DOHH2 (cell line): ENCODE measurements at regions not wholly inside any gene's neighbourhood (a gene's known extent, or its start where the extent isn't known, plus 50 kb on each side); places are given as distances from the start of the nearest gene placed in this dataset.

Source experiments
- H3F3A ChIP-seq: fragments of 200-600 bp; sonication (generic), shearing (Covaris generic); 2 replicates; pipeline ENCODE4 v1.6.0; 2016; ENCODE audit warnings: antibody characterized with exemption, mild to moderate bottlenecking; ENCODE audit not compliant: control insufficient read depth, insufficient read depth
- H3K27ac ChIP-seq: fragments of 200-600 bp; sonication (generic); 2 replicates; pipeline ENCODE4 v1.5.1; 2014; ENCODE audit warnings: low read depth, mild to moderate bottlenecking, low read length, moderate library complexity
- H3K27me3 ChIP-seq: fragments of 200-600 bp; sonication (generic); 2 replicates; pipeline ENCODE4 v1.6.1; 2014; ENCODE audit warnings: mild to moderate bottlenecking, low read length, mixed read lengths; ENCODE audit not compliant: control insufficient read depth
- H3K36me3 ChIP-seq: fragments of 200-600 bp; sonication (generic); 2 replicates; pipeline ENCODE4 v1.6.1; 2014; ENCODE audit warnings: mild to moderate bottlenecking, low read length, moderate library complexity, mixed read lengths; ENCODE audit not compliant: control insufficient read depth
- H3K4me1 ChIP-seq: fragments of 200-600 bp; sonication (generic); 2 replicates; pipeline ENCODE4 v1.6.1; 2014; ENCODE audit warnings: mild to moderate bottlenecking, low read length, mixed read lengths; ENCODE audit not compliant: control insufficient read depth
- H3K4me2 ChIP-seq: fragments of 200-600 bp; sonication (generic); 2 replicates; pipeline ENCODE4 v1.6.0; 2014; ENCODE audit warnings: mild to moderate bottlenecking, low read length, moderate library complexity
- H3K4me3 ChIP-seq: fragments of 200-600 bp; sonication (generic); 2 replicates; pipeline ENCODE4 v1.5.1; 2014; ENCODE audit warnings: mild to moderate bottlenecking, low read length, mixed read lengths
- H3K79me2 ChIP-seq: fragments of 200-600 bp; sonication (generic); 2 replicates; pipeline ENCODE4 v1.6.1; 2014; ENCODE audit warnings: mild to moderate bottlenecking, low read length, mixed read lengths; ENCODE audit not compliant: control insufficient read depth
- H3K9me2 ChIP-seq: fragments of 200-600 bp; sonication (generic); replicated peaks from 2 replicates; pipeline ENCODE4 v1.6.1; 2014; ENCODE audit warnings: mild to moderate bottlenecking, low read length, mixed read lengths; ENCODE audit not compliant: control insufficient read depth
- H3K9me3 ChIP-seq: fragments of 200-600 bp; sonication (generic); 2 replicates; pipeline ENCODE4 v1.6.1; 2014; ENCODE audit warnings: antibody characterized with exemption, low read length, mixed read lengths; ENCODE audit not compliant: control insufficient read depth, insufficient read depth
- H4K20me1 ChIP-seq: fragments of 200-600 bp; sonication (generic); 2 replicates; pipeline ENCODE4 v1.6.0; 2014; ENCODE audit warnings: low read depth, mild to moderate bottlenecking, antibody characterized with exemption, low read length, moderate library complexity; ENCODE audit not compliant: control insufficient read depth, insufficient read depth
- CTCF ChIP-seq: fragments of 200-600 bp; sonication (generic); IDR thresholded peaks from one replicate; pipeline ENCODE4 v1.5.1; 2014; ENCODE audit warnings: antibody characterized with exemption, mild to moderate bottlenecking, low read depth, low read length; ENCODE audit not compliant: poor library complexity, severe bottlenecking
- EZH2phosphoT487 ChIP-seq: fragments of 200-600 bp; sonication (generic); IDR thresholded peaks from 2 replicates; pipeline ENCODE4 v1.6.1; 2017; ENCODE audit warnings: borderline replicate concordance, mild to moderate bottlenecking, antibody characterized with exemption, low read length, moderate library complexity, mixed read lengths

- Histone ChIP-seq H3K4me2 (no peak overlapping the region), H3K4me1 (no peaks in the 10 kb centered on the region), H3K27me3 (0 out of 2 replicates have a peak, but pooled peaks cover 5% of the 10 kb centered on the region), H3K9me3 (no peaks in the 10 kb centered on the region), H3F3A (no peaks in the 10 kb centered on the region), H3K4me3 (no peak overlapping the region), H4K20me1 (no peaks in the 10 kb centered on the region), H3K27ac (no peak overlapping the region), H3K79me2 (no peaks in the 10 kb centered on the region), H3K9me2 (no peaks in the 10 kb centered on the region), H3K36me3 (no peaks in the 10 kb centered on the region)
- no peak for TF ChIP-seq EZH2phosphoT487
- no peak for TF ChIP-seq CTCF
Measured at GRCh38 chr7:25719190-25719896, 432.7 kb upstream of the NFE2L3 start.

- Histone ChIP-seq H3K4me3 (no peak overlapping the region), H3K9me2 (no peaks in the 10 kb centered on the region), H3K4me2 (no peak overlapping the region), H3K9me3 (no peaks in the 10 kb centered on the region), H3K27ac (no peak overlapping the region), H4K20me1 (no peaks in the 10 kb centered on the region), H3F3A (no peaks in the 10 kb centered on the region), H3K4me1 (no peaks in the 10 kb centered on the region), H3K36me3 (no peaks in the 10 kb centered on the region), H3K79me2 (no peaks in the 10 kb centered on the region), H3K27me3 (peaks cover 14% of the 10 kb centered on the region)
- peak; percentile 45 for TF ChIP-seq CTCF
- no peak for TF ChIP-seq EZH2phosphoT487
Measured at GRCh38 chr7:25720427-25720826, 431.6 kb upstream of the NFE2L3 start.

- no peaks in the 10 kb centered on the region for H3K9me2 ChIP-seq
- H3K79me2 ChIP-seq: no peaks in the 10 kb centered on the region
- H3K9me3 ChIP-seq: no peaks in the 10 kb centered on the region
- no peaks in the 10 kb centered on the region for H4K20me1 ChIP-seq
- peaks cover 21% of the 10 kb centered on the region for H3K27me3 ChIP-seq
- no peak overlapping the region for H3K4me2 ChIP-seq
- H3F3A ChIP-seq: no peaks in the 10 kb centered on the region
- no peak overlapping the region for H3K4me3 ChIP-seq
- H3K36me3 ChIP-seq: no peaks in the 10 kb centered on the region
- TF ChIP-seq CTCF (no peak), EZH2phosphoT487 (no peak)
- no peaks in the 10 kb centered on the region for H3K4me1 ChIP-seq
- H3K27ac ChIP-seq: no peak overlapping the region
Measured at GRCh38 chr7:25722856-25723255, 429.1 kb upstream of the NFE2L3 start.
